ENCODE measurements at regions not wholly inside any gene's neighbourhood (a gene's known extent, or its start where the extent isn't known, plus 50 kb on each side); places are given as distances from the start of the nearest gene placed in this dataset.

GRCh38 chr13:44313674-44314073 is 60.0 kb upstream of the SERP2 start:
- TF ChIP-seq REST (IDR thresholded peaks at IDR 0.05; ENCODE audit: insufficient read depth in 1 of 2, low read depth in 2 of 2, low read length in 2 of 2) = no peak
- TF ChIP-seq FOXP2 (optimal IDR thresholded peaks at IDR 0.05; ENCODE audit: borderline replicate concordance, extremely low read depth, extremely low read length, insufficient read depth) = no peak

GRCh38 chr13:44317752-44318151 is 55.9 kb upstream of the SERP2 start:
- TF ChIP-seq SIN3A (IDR thresholded peaks at IDR 0.05; ENCODE audit: borderline replicate concordance, insufficient read depth, low read length) = no peak
- no peak for TF ChIP-seq REST (IDR thresholded peaks at IDR 0.05; ENCODE audit: insufficient read depth in 1 of 2, low read depth in 2 of 2, low read length in 2 of 2)
- no peak for TF ChIP-seq TAF1 (IDR thresholded peaks at IDR 0.05; ENCODE audit: borderline replicate concordance, insufficient read depth, low read length)
- TF ChIP-seq FOXP2 (optimal IDR thresholded peaks at IDR 0.05; ENCODE audit: borderline replicate concordance, extremely low read depth, extremely low read length, insufficient read depth) = no peak
- TF ChIP-seq POLR2AphosphoS5 (IDR thresholded peaks at IDR 0.05; ENCODE audit: low read depth, low read length) = no peak

GRCh38 chr13:44318161-44318560 is 55.5 kb upstream of the SERP2 start:
- TF ChIP-seq POLR2AphosphoS5 (IDR thresholded peaks at IDR 0.05; ENCODE audit: low read depth, low read length) = no peak
- no peak for TF ChIP-seq FOXP2 (optimal IDR thresholded peaks at IDR 0.05; ENCODE audit: borderline replicate concordance, extremely low read depth, extremely low read length, insufficient read depth)
- no peak for TF ChIP-seq REST (IDR thresholded peaks at IDR 0.05; ENCODE audit: insufficient read depth in 1 of 2, low read depth in 2 of 2, low read length in 2 of 2)
- TF ChIP-seq TAF1 (IDR thresholded peaks at IDR 0.05; ENCODE audit: borderline replicate concordance, insufficient read depth, low read length) = no peak
- no peak for TF ChIP-seq SIN3A (IDR thresholded peaks at IDR 0.05; ENCODE audit: borderline replicate concordance, insufficient read depth, low read length)

- TF ChIP-seq POLR2AphosphoS5 (IDR thresholded peaks at IDR 0.05; ENCODE audit: low read depth, low read length) (no peak), REST (IDR thresholded peaks at IDR 0.05; ENCODE audit: insufficient read depth in 1 of 2, low read depth in 2 of 2, low read length in 2 of 2) (no peak), SIN3A (IDR thresholded peaks at IDR 0.05; ENCODE audit: borderline replicate concordance, insufficient read depth, low read length) (no peak)
These were observed 53.0 kb upstream of the SERP2 start for GRCh38 chr13:44320611-44321010.

- no peak for TF ChIP-seq TAF1 (IDR thresholded peaks at IDR 0.05; ENCODE audit: borderline replicate concordance, insufficient read depth, low read length)
- no peak for TF ChIP-seq REST (IDR thresholded peaks at IDR 0.05; ENCODE audit: insufficient read depth in 1 of 2, low read depth in 2 of 2, low read length in 2 of 2)
- no peak for TF ChIP-seq POLR2AphosphoS5 (IDR thresholded peaks at IDR 0.05; ENCODE audit: low read depth, low read length)
- no peak for TF ChIP-seq SIN3A (IDR thresholded peaks at IDR 0.05; ENCODE audit: borderline replicate concordance, insufficient read depth, low read length)
- TF ChIP-seq FOXP2 (optimal IDR thresholded peaks at IDR 0.05; ENCODE audit: borderline replicate concordance, extremely low read depth, extremely low read length, insufficient read depth) = no peak
These were observed 51.7 kb upstream of the SERP2 start for GRCh38 chr13:44321961-44322360.

All from PFSK-1 (cell line).